ENCODE measurements at regions not wholly inside any gene's neighbourhood (a gene's known extent, or its start where the extent isn't known, plus 50 kb on each side); places are given as distances from the start of the nearest gene placed in this dataset.

DNA sequence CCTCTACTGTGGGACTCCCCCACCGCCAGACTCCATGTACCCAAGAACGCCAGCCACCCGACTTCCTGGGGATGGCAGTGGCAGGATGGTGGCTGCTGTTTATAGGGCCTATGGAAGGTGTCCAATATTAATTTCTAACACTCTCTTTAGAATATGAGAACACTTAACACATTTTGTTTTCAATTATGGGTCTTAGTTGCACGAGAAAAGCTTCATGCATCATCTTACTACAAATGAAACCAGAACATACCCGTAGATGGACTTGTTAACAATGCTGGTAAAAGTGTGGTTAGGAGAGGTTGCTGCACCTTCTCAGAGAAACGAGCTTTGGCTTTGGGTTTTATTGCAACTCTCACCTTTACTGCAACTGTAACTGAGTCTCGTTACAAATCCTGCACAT lies 335.6 kb upstream of the ID2 start (continued):
- no peak for TF ChIP-seq ATF3 (IDR thresholded peaks at IDR 0.05)
- no peak for TF ChIP-seq REST (IDR thresholded peaks at IDR 0.05; ENCODE audit: low read depth)
- TF ChIP-seq CEBPB (IDR thresholded peaks at IDR 0.05; ENCODE audit: low read depth): no peak
- TF ChIP-seq SRF (IDR thresholded peaks at IDR 0.05; ENCODE audit: low read depth): no peak
- TF ChIP-seq RAD21 (IDR thresholded peaks at IDR 0.05; ENCODE audit: low read depth): no peak
- no peak for TF ChIP-seq EZH2 (IDR thresholded peaks at IDR 0.05)
- no peak for TF ChIP-seq SP1 (IDR thresholded peaks at IDR 0.05; ENCODE audit: low read depth)
- TF ChIP-seq ZFX (IDR thresholded peaks at IDR 0.05): no peak

DNA sequence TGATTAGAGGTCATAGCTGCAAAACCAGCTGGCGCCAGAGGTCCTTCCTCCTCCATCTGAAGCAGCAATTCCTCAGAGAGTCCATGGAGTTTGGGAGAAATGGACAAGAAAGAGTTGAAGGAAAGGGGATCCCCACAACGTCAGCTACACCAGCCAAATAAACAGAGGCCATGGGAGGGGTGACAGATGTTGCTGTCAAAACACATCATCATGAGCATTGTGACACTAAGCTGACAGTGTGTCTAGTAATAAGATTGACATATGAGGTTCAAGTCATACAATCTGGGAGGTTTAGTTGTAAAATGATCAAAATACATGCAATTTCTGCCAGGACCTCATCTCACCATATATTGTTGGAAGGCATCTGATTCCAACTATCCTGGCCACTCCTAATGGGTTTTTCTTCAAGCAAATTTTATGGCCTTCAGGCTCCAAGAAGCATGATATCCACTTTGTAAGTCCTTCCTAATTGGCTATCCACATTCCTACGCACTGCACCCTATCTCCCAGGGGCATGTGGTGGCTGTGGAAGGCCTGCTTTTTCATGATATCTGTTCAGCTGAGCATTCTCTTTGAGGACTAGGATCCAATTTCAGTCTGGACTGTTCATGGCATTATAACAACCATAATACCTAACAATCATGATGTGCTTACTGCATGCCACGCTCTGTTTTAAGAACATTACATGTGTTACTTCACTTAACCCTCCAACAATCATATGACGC lies 335.0 kb upstream of the ID2 start:
- Histone ChIP-seq H3K4me2 (ENCODE audit: low read length) (no peak overlapping the region), H3K27me3 (ENCODE audit: insufficient read depth, low read length) (no peaks in the 10 kb centered on the region), H3K36me3 (ENCODE audit: control insufficient read depth in 1 of 2, insufficient read depth in 2 of 2, low read length in 2 of 2) (no peaks in the 10 kb centered on the region), H3K4me3 (replicated peaks in 1 of 2; ENCODE audit: low read depth in 1 of 2, low read length in 2 of 2) (no peak overlapping the region), H3K27ac (ENCODE audit: low read depth, low read length) (no peak overlapping the region), H3K9me2 (ENCODE audit: insufficient read depth) (no peaks in the 10 kb centered on the region), H4K20me1 (ENCODE audit: insufficient read depth) (no peaks in the 10 kb centered on the region), H3K4me1 (ENCODE audit: control insufficient read depth in 1 of 2, insufficient read depth in 2 of 2, low read length in 2 of 2) (no peaks in the 10 kb centered on the region), H2AFZ (ENCODE audit: low read depth, low read length, poor library complexity, severe bottlenecking) (no peak overlapping the region), H3K9ac (ENCODE audit: low read length) (no peak overlapping the region), H3K9me3 (ENCODE audit: control insufficient read depth in 1 of 2, insufficient read depth in 1 of 2, low read depth in 1 of 2, low read length in 2 of 2) (no peaks in the 10 kb centered on the region), H3K79me2 (ENCODE audit: insufficient read depth, low read length) (no peaks in the 10 kb centered on the region)
- ChIA-PET RAD21 (ENCODE audit: low non-redundant PET in 1 of 2, low total read pairs in 2 of 2, uncharacterized antibody in 2 of 2, unreplicated experiment in 2 of 2) (no interaction called here), POLR2A (interaction anchor here (1.1 kb wide), 1 partner anchor 335 kb away, joined by 3 read pairs; the partner anchor contains the start of gene ID2), CTCF (no interaction called here)
- DNase-seq (ENCODE audit: low read depth, low spot score) (no peak), ATAC-seq (no peak)
- intact Hi-C loops (cut with micrococcal nuclease): no loop called here
- TF ChIP-seq EZH2phosphoT487 (IDR thresholded peaks at IDR 0.05; ENCODE audit: borderline replicate concordance) (no peak), SP1 (IDR thresholded peaks at IDR 0.05; ENCODE audit: low read depth) (no peak), ELF1 (IDR thresholded peaks at IDR 0.05; ENCODE audit: borderline replicate concordance, low read depth) (no peak), TCF7L2 (IDR thresholded peaks at IDR 0.05; ENCODE audit: borderline replicate concordance, extremely low read depth, insufficient read depth, insufficient read length) (no peak), ATF3 (IDR thresholded peaks at IDR 0.05) (no peak), RAD21 (IDR thresholded peaks at IDR 0.05; ENCODE audit: low read depth) (no peak), SIN3A (IDR thresholded peaks at IDR 0.05; ENCODE audit: low read depth) (no peak), CBX3 (IDR thresholded peaks at IDR 0.05; ENCODE audit: low read depth) (no peak), EGR1 (IDR thresholded peaks at IDR 0.05; ENCODE audit: low read depth) (no peak)
- TF ChIP-seq, protein P1, sequence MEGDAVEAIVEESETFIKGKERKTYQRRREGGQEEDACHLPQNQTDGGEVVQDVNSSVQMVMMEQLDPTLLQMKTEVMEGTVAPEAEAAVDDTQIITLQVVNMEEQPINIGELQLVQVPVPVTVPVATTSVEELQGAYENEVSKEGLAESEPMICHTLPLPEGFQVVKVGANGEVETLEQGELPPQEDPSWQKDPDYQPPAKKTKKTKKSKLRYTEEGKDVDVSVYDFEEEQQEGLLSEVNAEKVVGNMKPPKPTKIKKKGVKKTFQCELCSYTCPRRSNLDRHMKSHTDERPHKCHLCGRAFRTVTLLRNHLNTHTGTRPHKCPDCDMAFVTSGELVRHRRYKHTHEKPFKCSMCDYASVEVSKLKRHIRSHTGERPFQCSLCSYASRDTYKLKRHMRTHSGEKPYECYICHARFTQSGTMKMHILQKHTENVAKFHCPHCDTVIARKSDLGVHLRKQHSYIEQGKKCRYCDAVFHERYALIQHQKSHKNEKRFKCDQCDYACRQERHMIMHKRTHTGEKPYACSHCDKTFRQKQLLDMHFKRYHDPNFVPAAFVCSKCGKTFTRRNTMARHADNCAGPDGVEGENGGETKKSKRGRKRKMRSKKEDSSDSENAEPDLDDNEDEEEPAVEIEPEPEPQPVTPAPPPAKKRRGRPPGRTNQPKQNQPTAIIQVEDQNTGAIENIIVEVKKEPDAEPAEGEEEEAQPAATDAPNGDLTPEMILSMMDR (IDR thresholded peaks at IDR 0.05 in 2 of 3, conservative IDR thresholded peaks at IDR 0.05 in 1 of 3; ENCODE audit: borderline replicate concordance in 1 of 3, insufficient read depth in 1 of 3, low read depth in 2 of 3, low read length in 2 of 3): no peak
- BruUV-seq (replicated peaks): no TSS peak
